ENCODE measurements at regions not wholly inside any gene's neighbourhood (a gene's known extent, or its start where the extent isn't known, plus 50 kb on each side); places are given as distances from the start of the nearest gene placed in this dataset.

DNA sequence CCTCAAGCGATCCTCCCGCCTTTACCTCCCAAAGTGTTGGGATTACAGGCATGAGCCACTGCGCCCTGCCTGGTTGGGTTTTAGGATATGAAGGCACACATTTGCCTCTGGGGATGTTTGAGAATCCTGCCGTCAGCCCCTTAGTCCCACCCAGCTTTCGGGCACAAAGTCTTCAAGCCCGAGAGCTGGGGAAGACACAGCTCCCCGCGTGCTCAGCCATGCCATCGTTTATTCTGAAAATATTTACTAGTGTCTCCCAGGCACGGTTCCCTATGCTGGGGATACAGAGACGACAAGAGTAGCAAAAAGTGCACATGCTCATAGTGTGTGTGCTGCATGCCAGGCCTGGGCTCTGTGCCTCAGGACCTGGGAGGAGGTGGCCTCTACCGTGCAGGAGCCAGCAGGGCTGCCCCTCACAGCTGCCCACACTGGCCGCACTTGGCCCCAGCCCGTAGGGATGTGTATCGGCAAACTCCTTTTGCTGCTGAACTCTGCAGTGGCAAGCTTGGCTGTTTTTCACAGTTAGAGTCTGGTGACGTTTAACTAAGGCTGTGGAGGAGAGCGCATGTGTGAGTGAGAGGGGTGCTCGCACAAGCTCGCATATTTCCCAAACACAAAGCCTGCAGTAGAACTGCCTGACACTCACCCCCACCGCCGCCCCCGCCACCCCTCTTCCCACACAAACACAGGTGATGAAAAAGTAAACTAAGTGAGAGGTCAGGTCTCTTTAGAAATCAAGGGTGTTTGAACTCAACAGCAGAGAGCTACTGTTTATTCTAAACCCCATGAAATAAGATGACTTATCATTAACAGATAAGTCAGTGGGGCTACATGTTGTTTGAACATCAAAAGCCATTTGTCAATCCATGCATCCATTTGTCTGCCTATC lies 266.4 kb downstream of the MRTFB start:
- TF ChIP-seq, protein P1, sequence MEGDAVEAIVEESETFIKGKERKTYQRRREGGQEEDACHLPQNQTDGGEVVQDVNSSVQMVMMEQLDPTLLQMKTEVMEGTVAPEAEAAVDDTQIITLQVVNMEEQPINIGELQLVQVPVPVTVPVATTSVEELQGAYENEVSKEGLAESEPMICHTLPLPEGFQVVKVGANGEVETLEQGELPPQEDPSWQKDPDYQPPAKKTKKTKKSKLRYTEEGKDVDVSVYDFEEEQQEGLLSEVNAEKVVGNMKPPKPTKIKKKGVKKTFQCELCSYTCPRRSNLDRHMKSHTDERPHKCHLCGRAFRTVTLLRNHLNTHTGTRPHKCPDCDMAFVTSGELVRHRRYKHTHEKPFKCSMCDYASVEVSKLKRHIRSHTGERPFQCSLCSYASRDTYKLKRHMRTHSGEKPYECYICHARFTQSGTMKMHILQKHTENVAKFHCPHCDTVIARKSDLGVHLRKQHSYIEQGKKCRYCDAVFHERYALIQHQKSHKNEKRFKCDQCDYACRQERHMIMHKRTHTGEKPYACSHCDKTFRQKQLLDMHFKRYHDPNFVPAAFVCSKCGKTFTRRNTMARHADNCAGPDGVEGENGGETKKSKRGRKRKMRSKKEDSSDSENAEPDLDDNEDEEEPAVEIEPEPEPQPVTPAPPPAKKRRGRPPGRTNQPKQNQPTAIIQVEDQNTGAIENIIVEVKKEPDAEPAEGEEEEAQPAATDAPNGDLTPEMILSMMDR (conservative IDR thresholded peaks at IDR 0.05; ENCODE audit: low read depth, low read length) = no peak
- no peak for TF ChIP-seq EZH2 (IDR thresholded peaks at IDR 0.05; ENCODE audit: low read length, unreplicated experiment)

All from PC-3 (cell line).